ENCODE measurements at regions not wholly inside any gene's neighbourhood (a gene's known extent, or its start where the extent isn't known, plus 50 kb on each side); places are given as distances from the start of the nearest gene placed in this dataset.

GRCh38 chr4:17134565-17134964 lies 236.1 kb upstream of the LDB2 start:
- no peak for TF ChIP-seq EZH2 (IDR thresholded peaks at IDR 0.05; ENCODE audit: borderline replicate concordance, low read length)
- TF ChIP-seq, protein P1, sequence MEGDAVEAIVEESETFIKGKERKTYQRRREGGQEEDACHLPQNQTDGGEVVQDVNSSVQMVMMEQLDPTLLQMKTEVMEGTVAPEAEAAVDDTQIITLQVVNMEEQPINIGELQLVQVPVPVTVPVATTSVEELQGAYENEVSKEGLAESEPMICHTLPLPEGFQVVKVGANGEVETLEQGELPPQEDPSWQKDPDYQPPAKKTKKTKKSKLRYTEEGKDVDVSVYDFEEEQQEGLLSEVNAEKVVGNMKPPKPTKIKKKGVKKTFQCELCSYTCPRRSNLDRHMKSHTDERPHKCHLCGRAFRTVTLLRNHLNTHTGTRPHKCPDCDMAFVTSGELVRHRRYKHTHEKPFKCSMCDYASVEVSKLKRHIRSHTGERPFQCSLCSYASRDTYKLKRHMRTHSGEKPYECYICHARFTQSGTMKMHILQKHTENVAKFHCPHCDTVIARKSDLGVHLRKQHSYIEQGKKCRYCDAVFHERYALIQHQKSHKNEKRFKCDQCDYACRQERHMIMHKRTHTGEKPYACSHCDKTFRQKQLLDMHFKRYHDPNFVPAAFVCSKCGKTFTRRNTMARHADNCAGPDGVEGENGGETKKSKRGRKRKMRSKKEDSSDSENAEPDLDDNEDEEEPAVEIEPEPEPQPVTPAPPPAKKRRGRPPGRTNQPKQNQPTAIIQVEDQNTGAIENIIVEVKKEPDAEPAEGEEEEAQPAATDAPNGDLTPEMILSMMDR (conservative IDR thresholded peaks at IDR 0.05 in 1 of 2, IDR thresholded peaks at IDR 0.05 in 1 of 2; ENCODE audit: extremely low read depth in 1 of 2, insufficient read depth in 1 of 2, low read depth in 1 of 2, low read length in 2 of 2) = no peak

Measured in mammary epithelial cell (primary cell).